ENCODE measurements at regions not wholly inside any gene's neighbourhood (a gene's known extent, or its start where the extent isn't known, plus 50 kb on each side); places are given as distances from the start of the nearest gene placed in this dataset.
"Not testable (repeated sequence)": the region's sequence is repeated elsewhere in the genome, so short reads cannot be mapped to it uniquely, and the experiment has no call there.

DNA sequence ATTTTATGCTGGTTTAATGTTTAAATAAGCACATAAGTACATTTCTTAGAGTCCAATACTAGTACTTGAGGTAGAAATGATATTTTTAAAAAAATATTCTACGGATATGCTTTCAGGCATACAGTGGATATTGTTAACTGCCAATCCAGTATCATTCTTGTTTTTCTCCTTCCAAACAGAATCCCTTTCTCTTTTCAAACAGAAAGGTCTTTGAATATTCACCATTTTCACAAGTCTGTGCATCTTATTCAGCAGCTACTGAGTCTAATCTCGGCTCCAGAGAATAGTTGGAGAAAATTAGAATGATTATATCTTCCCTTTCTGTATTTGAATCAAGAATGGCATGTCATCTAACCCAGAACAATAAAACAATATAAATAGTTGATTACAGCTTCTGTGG lies 174.5 kb downstream of the GOLGA6L6 start:
- DNase-seq = no peak

- not testable (repeated sequence) for DNase-seq
Observed at GRCh38 chr15:20363591-20363990, 178.0 kb downstream of the GOLGA6L6 start.

GRCh38 chr15:20361091-20361490 lies 180.5 kb downstream of the GOLGA6L6 start:
- DNase-seq = no peak

DNA sequence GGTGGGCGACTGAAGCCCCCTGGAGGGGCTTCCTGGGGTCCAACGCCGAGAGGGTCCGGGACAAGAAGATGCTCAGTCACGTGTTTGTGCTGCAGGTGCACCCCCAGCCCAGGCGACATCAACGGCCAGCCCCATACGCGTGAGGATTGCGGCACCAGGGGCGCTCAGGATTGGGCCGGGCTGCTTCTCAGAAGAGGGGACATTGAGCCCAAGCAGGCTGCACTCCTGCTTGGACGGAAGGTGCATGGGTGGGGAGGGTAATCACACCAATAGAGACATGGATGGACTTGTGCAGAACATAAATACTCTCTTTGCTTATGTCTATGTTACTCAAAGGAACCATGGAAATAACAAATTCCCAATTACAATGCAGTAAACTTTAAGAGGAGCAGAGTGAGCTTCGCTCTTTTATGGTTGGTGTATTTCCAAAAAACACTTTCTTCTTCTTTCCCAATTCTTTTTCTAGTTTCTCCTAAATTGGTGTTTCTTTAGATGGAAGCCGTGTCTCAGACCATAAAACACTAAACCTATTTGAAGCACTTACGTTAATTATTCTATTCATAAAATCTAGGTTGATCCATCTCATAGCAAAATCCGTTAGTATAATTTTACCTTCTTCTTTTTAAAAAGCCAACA lies 182.7 kb downstream of the GOLGA6L6 start:
- no peak for DNase-seq

- no peak for DNase-seq
Observed at GRCh38 chr15:20358066-20358778, 183.4 kb downstream of the GOLGA6L6 start.

GRCh38 chr15:20357481-20358065 lies 184.0 kb downstream of the GOLGA6L6 start:
- no peak for DNase-seq

DNA sequence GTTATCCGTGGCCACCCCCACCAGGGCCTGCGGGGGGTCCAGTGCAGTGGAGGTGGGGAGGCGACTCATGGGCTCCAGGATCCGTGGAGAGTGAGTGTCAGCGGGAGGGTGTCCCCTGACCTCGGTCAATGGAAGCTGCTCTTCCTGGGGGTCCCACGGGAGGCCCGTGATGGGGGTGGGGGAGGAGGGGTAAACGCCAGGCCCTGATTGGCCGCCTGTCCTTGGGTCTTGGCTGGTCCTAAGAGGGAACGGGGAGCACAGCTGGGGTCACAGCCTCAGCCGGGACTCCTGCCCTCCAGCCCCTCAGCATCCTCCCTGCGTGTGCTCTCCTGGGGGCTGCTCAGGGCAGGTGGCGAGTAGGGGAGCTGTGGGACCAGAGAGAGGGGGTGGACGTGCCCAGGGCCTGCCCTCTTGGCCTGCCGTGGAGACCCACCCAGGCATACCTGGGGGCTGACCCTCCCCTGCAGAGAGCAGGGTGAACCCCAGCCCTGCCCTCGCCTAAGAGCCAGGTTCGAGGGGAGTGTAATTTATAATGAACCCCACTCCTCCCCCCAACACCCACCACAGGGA lies 184.6 kb downstream of the GOLGA6L6 start:
- DNase-seq = no peak

DNA sequence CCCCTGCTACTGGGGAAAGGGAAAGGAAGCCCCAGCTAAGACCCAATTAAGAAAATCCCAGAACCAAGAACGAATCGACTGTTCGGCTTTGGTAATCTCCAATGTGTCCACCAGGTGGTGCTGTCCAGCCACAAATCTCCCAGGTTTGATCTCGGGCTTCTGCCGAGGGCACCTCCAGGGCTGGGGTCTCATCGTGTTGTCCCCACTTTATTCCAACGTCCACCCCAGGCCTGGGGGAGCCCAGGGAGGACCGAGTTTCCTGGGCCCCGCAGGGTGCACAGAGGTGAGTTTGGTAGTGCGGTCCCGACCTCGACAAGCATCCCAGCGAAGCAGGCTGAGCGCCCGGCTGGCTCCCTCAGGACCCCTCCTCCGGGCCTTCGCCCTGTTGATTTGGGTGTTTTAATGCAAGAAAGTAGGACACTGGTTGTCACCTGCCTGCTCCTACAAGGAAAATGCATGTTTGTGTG lies 185.1 kb downstream of the GOLGA6L6 start:
- peak; percentile 59 for DNase-seq

DNA sequence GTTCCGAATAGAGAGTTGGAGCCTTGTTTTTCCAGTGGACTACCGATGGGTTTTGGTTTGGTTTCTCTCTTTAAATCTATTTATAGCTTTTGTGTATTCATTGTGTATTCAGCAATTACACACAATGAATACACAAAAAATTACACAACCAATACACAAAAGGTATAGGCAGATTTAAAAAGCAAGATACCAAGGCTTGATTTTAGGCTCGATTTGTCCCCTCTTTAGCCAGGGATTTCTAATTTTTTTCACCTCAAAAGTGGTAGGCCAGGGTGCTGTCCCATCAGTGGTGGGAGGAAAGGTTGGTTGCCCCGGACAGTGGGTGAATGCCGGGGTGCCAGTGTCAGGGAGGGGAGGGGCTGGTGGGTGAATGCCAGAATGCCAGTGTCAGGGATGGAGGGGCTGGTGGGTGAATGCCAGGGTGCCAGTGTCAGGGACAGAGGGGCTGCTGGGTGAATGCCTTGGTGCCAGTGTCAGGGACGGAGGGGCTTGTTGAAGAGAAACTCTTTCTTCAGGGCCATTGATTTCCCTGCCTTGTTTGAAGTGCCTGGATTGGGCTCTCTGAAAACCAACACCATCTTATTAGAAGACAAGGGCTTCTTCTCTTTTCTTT lies 186.2 kb downstream of the GOLGA6L6 start:
- no peak for DNase-seq

DNA sequence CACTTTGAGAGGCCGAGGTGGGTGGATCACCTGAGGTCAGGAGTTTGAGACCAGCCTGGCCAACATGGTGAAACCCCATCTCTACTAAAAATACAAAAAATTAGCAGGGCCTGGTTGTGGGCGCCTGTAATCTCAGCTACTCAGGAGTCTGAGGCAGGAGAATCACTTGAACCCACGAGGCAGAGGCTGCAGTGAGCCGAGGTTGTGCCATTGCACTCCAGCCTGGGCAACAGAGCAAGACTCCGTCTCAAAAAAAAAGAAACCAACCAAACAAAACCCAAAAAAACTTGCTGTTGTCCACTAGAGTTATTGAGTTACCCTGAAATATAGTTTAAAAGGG lies 186.7 kb downstream of the GOLGA6L6 start:
- not testable (repeated sequence) for DNase-seq

DNA sequence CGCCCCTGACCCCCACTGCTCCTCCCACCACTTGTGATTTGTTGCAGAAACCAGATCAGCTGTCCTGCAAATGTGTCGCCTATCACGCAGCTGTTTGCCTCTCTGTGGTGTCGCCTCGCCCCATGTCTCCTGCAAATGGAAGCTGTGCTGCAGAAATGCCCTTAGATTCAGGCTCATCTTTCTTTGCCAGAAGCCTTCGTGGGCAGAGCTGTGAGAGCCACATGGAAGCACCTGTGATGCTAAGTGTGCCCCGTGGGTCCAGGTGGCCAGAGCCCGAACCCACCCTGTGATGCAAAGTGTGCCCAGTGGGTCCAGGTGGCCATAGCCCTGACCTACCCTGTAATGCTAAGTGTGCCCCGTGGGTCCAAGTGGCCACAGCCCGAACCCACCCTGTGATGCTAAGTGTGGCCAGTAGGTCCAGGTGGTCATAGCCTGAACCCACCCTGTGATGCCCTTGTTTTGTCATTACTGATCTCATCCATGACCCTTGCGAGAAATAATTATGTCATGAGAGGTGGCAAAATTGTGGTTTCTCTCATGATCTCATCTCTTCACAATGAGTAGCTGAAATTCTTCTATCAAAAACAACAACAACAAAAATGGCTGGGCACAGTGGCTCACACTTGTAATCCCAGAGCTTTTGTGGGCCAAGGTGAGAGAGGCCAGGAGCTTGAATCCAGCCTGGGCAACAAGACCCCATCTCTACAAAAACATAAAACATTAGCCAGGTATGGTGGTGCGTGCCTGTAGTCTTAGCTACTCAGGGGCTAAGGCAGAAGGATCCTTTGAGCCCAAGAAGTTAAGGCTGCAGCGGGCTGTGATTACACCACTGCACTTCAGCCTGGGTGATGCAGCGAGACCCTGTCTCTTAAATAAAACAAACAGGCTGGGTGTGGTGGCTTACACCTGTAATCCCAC lies 187.4 kb downstream of the GOLGA6L6 start:
- DNase-seq = no peak

- DNase-seq = no peak
Observed at GRCh38 chr15:20352241-20353200, 189.1 kb downstream of the GOLGA6L6 start.

DNA sequence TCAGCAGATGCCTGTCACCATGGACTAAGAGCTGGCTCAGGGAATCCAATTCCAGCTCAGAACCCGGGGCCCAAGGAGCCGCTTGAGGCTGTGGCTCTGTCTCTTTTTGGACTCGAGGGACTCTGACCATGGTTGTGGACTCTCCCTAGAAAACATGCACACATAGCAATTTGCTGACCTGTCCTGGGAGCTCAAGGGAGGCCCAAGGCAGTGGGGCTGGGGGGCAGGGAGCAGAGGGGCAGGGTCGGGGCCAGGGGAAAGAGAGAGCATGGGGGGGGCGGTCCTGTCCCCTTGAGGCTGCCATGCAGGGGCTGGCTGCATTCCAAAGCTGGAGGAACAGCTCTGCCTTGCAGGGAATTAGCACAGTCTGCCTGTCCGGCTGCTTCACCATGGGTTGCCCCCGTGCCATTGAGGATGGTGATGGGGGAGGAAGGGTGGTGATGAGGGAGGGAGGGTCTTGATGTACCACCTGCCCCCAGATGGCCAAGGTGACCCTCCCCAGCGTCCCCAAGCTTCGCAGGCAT lies 190.1 kb downstream of the GOLGA6L6 start:
- DNase-seq = no peak

GRCh38 chr15:20349774-20350498 lies 191.7 kb downstream of the GOLGA6L6 start:
- no peak for DNase-seq

DNA sequence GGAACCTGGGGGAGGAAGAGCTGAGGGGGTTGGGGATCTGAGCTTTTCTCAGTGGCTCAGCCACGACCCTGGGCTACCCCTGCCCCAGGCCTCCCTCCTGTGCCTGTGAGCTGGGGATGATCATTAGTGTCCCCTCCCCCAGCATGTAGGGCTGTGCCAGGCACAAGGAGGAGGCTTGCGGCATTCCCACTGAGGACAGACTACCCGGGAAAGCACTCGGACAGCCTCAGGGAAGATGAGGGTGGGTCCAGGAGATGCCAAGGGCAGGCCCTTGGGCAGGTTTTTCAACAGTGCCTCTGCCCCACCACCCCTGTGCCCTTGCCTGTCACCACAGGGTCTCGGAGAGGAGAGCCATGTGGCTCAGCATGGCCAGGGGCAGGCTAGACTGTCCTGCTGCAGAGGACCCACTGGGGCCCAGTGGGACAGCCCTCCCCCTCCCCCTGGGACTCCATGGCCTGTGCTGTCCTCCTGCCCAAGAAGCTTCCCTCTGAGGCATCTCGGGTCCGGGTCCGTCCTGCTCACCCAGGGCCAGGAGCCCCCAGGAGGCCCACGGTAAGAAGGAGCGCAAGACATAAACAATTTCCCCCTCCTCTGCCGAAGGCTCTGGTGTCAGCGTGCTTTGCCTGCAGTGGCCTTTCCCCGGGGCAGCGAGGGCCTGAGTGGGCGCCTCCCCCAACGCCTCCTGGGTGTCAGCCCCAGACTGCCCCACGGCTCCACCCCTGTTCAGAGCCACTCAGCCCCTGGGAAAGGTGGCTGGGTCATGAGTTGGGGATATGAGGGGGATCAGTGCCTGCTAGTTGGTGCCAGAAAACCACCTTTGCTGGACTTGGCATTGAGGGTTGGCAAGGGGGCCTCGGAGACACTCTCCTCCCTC lies 192.5 kb downstream of the GOLGA6L6 start:
- DNase-seq = no peak

DNA sequence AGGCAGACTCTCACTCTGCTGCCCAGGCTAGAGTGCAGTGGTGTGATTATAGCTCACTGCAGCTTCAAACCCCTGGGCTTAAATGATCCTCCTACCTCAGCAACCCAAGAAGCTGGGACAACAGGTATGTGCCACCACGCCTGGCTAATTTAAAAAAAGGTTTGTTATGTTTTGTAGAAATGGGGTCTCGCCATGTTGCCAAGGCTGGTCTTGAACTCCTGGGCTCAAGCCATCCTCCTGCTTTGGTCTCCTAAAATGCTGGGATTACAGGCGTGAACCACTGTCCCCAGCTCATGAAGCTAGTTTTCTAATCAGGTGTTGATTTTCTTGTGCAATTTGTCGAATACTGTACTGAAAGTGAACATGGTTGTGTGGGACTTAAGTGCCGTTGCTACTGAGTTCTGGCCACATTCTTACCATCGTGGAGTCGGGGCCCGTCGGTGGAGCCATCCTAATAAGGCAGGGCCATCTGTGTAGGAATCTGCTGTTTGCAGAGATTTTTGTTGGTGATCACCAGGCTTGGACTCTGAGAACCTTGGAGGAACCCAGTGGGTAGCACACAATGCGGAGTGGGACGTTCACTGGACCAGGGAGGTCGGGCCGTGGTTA lies 193.2 kb downstream of the GOLGA6L6 start:
- no peak for DNase-seq

DNA sequence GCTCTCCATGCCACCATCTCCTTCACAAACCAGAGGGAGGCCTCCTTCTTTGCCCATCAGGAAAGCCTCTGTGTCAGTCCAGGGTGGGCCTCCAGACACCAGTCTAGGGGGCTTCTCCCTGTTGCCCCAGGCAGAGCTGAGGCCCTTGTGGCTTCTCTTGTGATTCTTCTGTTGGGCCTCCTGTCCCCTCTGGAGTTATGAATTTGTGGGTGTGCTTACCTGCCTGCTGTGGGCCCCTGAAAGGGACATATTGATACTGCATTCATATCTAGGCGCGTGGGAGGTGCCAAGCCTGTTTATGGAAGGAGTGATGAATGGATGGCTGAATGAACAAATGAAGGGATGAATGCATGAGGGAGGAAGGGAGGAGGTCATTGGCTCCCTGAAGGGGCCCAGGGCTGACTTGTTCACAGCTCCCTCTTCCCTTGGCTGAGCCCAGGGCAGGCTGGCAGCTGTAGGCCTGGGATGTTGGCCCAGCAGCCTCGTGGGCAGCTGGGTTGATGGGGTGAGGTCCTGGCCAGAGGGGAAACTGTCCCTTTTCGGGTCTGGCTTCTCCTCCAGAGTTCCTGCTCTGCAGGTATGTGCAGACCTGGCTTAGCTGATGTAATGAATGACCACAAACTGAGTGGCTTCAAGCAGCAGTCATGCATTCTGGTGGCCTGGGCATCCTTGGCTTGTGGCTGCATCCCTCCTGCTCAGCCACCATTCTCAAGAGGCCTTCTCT lies 195.4 kb downstream of the GOLGA6L6 start:
- no peak for DNase-seq

GRCh38 chr15:20345401-20345958 lies 196.1 kb downstream of the GOLGA6L6 start:
- no peak for DNase-seq

Data from hematopoietic multipotent progenitor cell treated with erythropoietin and hydrocortisone succinate and interleukin-3 and kit ligand, for 8 days (in vitro differentiated cells).